ENCODE measurements at regions not wholly inside any gene's neighbourhood (a gene's known extent, or its start where the extent isn't known, plus 50 kb on each side); places are given as distances from the start of the nearest gene placed in this dataset.

GRCh38 chr16:85490407-85491057 is 122.6 kb upstream of the GSE1 start (continued):
- TF ChIP-seq, protein P1, sequence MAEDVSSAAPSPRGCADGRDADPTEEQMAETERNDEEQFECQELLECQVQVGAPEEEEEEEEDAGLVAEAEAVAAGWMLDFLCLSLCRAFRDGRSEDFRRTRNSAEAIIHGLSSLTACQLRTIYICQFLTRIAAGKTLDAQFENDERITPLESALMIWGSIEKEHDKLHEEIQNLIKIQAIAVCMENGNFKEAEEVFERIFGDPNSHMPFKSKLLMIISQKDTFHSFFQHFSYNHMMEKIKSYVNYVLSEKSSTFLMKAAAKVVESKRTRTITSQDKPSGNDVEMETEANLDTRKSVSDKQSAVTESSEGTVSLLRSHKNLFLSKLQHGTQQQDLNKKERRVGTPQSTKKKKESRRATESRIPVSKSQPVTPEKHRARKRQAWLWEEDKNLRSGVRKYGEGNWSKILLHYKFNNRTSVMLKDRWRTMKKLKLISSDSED (CRISPR knock-in tag; IDR thresholded peaks at IDR 0.05), result no peak
- TF ChIP-seq ZMYM4 (CRISPR knock-in tag; IDR thresholded peaks at IDR 0.05) (no peak), ZNF737 (CRISPR knock-in tag; IDR thresholded peaks at IDR 0.05; ENCODE audit: borderline replicate concordance) (no peak), ZNF225 (CRISPR knock-in tag; IDR thresholded peaks at IDR 0.05) (peak; percentile 38; the same call in 1 of the 2 replicates), SP140L (CRISPR knock-in tag; IDR thresholded peaks at IDR 0.05; ENCODE audit: borderline replicate concordance) (no peak), ZNF484 (CRISPR knock-in tag; IDR thresholded peaks at IDR 0.05; ENCODE audit: borderline replicate concordance, low read depth) (no peak), ZNF564 (CRISPR knock-in tag; IDR thresholded peaks at IDR 0.05) (0 out of 2 replicates have a peak, but pooled peaks have one; percentile 48), ZMYM2 (CRISPR knock-in tag; IDR thresholded peaks at IDR 0.05) (no peak), ZNF530 (CRISPR knock-in tag; IDR thresholded peaks at IDR 0.05; ENCODE audit: low read depth) (no peak), SKI (IDR thresholded peaks at IDR 0.05; ENCODE audit: partially characterized antibody) (no peak), CENPX (CRISPR knock-in tag; IDR thresholded peaks at IDR 0.05) (no peak), BRCA1 (CRISPR knock-in tag; IDR thresholded peaks at IDR 0.05) (no peak), CCAR2 (optimal IDR thresholded peaks at IDR 0.05; ENCODE audit: low read depth, low read length) (no peak)
- TF ChIP-seq, protein P2, sequence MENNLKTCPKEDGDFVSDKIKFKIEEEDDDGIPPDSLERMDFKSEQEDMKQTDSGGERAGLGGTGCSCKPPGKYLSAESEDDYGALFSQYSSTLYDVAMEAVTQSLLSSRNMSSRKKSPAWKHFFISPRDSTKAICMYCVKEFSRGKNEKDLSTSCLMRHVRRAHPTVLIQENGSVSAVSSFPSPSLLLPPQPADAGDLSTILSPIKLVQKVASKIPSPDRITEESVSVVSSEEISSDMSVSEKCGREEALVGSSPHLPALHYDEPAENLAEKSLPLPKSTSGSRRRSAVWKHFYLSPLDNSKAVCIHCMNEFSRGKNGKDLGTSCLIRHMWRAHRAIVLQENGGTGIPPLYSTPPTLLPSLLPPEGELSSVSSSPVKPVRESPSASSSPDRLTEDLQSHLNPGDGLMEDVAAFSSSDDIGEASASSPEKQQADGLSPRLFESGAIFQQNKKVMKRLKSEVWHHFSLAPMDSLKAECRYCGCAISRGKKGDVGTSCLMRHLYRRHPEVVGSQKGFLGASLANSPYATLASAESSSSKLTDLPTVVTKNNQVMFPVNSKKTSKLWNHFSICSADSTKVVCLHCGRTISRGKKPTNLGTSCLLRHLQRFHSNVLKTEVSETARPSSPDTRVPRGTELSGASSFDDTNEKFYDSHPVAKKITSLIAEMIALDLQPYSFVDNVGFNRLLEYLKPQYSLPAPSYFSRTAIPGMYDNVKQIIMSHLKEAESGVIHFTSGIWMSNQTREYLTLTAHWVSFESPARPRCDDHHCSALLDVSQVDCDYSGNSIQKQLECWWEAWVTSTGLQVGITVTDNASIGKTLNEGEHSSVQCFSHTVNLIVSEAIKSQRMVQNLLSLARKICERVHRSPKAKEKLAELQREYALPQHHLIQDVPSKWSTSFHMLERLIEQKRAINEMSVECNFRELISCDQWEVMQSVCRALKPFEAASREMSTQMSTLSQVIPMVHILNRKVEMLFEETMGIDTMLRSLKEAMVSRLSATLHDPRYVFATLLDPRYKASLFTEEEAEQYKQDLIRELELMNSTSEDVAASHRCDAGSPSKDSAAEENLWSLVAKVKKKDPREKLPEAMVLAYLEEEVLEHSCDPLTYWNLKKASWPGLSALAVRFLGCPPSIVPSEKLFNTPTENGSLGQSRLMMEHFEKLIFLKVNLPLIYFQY (CRISPR knock-in tag; IDR thresholded peaks at IDR 0.05; ENCODE audit: borderline replicate concordance), result 0 out of 2 replicates have a peak, but pooled peaks have one; percentile 12
- TF ChIP-seq, protein P3, sequence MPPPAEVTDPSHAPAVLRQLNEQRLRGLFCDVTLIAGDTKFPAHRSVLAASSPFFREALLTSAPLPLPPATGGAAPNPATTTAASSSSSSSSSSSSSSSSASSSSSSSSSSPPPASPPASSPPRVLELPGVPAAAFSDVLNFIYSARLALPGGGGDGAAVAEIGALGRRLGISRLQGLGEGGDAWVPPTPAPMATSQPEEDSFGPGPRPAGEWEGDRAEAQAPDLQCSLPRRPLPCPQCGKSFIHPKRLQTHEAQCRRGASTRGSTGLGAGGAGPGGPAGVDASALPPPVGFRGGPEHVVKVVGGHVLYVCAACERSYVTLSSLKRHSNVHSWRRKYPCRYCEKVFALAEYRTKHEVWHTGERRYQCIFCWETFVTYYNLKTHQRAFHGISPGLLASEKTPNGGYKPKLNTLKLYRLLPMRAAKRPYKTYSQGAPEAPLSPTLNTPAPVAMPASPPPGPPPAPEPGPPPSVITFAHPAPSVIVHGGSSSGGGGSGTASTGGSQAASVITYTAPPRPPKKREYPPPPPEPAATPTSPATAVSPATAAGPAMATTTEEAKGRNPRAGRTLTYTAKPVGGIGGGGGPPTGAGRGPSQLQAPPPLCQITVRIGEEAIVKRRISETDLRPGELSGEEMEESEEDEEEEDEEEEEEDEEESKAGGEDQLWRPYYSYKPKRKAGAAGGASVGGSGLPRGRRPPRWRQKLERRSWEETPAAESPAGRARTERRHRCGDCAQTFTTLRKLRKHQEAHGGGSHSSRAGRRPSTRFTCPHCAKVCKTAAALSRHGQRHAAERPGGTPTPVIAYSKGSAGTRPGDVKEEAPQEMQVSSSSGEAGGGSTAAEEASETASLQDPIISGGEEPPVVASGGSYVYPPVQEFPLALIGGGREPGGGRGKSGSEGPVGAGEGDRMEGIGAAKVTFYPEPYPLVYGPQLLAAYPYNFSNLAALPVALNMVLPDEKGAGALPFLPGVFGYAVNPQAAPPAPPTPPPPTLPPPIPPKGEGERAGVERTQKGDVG (CRISPR knock-in tag; IDR thresholded peaks at IDR 0.05; ENCODE audit: borderline replicate concordance), result no peak
- TF ChIP-seq, protein P4, sequence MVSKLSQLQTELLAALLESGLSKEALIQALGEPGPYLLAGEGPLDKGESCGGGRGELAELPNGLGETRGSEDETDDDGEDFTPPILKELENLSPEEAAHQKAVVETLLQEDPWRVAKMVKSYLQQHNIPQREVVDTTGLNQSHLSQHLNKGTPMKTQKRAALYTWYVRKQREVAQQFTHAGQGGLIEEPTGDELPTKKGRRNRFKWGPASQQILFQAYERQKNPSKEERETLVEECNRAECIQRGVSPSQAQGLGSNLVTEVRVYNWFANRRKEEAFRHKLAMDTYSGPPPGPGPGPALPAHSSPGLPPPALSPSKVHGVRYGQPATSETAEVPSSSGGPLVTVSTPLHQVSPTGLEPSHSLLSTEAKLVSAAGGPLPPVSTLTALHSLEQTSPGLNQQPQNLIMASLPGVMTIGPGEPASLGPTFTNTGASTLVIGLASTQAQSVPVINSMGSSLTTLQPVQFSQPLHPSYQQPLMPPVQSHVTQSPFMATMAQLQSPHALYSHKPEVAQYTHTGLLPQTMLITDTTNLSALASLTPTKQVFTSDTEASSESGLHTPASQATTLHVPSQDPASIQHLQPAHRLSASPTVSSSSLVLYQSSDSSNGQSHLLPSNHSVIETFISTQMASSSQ (IDR thresholded peaks at IDR 0.05; ENCODE audit: low read depth), result no peak
- TF ChIP-seq, protein P4 (CRISPR knock-in tag; IDR thresholded peaks at IDR 0.05; ENCODE audit: borderline replicate concordance), result no peak
